SK-N-MC (cell line): ENCODE measurements at regions not wholly inside any gene's neighbourhood (a gene's known extent, or its start where the extent isn't known, plus 50 kb on each side); places are given as distances from the start of the nearest gene placed in this dataset.

Experiments used
- EZH2 ChIP-seq: fragments of 200-600 bp; sonication (generic); IDR thresholded peaks from one replicate; pipeline ENCODE4 v1.6.1; 2017; ENCODE audit warnings: antibody characterized with exemption
- FOXP2 ChIP-seq: optimal IDR thresholded peaks from 2 replicates; pipeline ENCODE3; 2011; ENCODE audit warnings: mild to moderate bottlenecking, moderate library complexity; ENCODE audit not compliant: insufficient read depth; ENCODE audit errors: extremely low read length, control extremely low read depth
- POLR2AphosphoS5 ChIP-seq: IDR thresholded peaks from 2 replicates; pipeline ENCODE4 v1.6.1; 2012; ENCODE audit warnings: mild to moderate bottlenecking, low read depth, low read length, borderline replicate concordance

DNA sequence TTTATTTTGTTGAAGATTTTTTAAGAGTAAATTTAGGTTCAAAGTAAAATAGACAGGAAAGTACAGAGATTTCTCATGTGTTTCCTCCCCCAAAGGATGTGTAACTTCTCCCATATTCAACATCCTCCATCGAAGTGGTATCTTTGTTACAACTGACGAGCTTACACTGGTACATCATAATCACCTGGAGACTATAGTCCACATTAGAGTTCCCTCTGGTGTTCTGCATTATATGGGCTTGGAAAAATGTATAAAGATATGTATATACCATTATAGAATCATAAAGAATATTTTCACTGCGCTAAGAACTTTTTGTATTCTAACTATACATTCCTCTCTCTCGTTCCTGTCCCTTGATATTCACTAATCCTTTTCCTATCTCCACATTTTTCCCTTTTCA lies 203.7 kb downstream of the AMY1C start:
- no peak for TF ChIP-seq POLR2AphosphoS5
- TF ChIP-seq EZH2 = no peak
- TF ChIP-seq FOXP2 = no peak
